Lower leg skin (tissue), 3 donors: ENCODE measurements at regions not wholly inside any gene's neighbourhood (a gene's known extent, or its start where the extent isn't known, plus 50 kb on each side); places are given as distances from the start of the nearest gene placed in this dataset.

Experiments used
- CTCF ChIP-seq, 3 donors: fragments of 450-650 bp; IDR thresholded peaks; one replicate each; pipeline ENCODE4 v1.5.1; 2016; ENCODE audit warnings: antibody characterized with exemption in 3 of 3, mild to moderate bottlenecking in 3 of 3, moderate library complexity in 2 of 3
- POLR2A ChIP-seq, 2 donors: fragments of 450-650 bp; IDR thresholded peaks; one replicate each; pipeline ENCODE4 v1.6.1; 2016 to 2017; ENCODE audit warnings: antibody characterized with exemption in 2 of 2, mild to moderate bottlenecking in 1 of 2, moderate library complexity in 1 of 2

GRCh38 chr4:8740666-8741395, 130.8 kb downstream of the HMX1 start:
- no peak for TF ChIP-seq CTCF (IDR thresholded peaks at IDR 0.05)
- no peak for TF ChIP-seq POLR2A (IDR thresholded peaks at IDR 0.05)
